ENCODE measurements at regions not wholly inside any gene's neighbourhood (a gene's known extent, or its start where the extent isn't known, plus 50 kb on each side); places are given as distances from the start of the nearest gene placed in this dataset.

DNA sequence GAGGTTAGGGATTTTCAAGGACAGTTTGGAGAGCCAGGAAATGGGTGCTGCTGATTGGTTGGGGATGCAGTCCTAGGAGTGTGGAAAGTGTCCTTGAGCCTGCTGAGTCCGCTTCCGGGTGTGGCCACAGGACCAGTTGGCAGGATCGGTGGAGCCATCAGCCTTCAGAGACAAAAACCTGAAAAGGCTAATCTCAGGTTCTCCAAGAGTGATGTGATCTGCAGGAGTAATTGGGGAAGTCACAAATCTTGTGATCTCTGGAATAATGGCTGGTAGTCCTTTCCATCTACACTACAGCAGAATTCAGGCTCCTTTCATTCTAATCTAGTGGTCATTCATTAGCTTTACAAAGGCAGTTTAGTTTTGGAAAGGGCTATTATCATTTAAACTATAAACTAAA is 55.9 kb upstream of the BMP2K start:
- TF ChIP-seq CTCF (conservative IDR thresholded peaks at IDR 0.05 in 1 of 2, IDR thresholded peaks at IDR 0.05 in 1 of 2; ENCODE audit: low read depth in 1 of 2, low read length in 2 of 2) (no peak), EZH2 (IDR thresholded peaks at IDR 0.05; ENCODE audit: low read length, missing control alignments) (no peak)

Data from fibroblast of lung (primary cell).